HG03175 (cell line): ENCODE measurements at regions not wholly inside any gene's neighbourhood (a gene's known extent, or its start where the extent isn't known, plus 50 kb on each side); places are given as distances from the start of the nearest gene placed in this dataset.

ENCODE experiments used
- ATAC-seq: cut with Tn5 transposase; IDR thresholded peaks from one replicate; pipeline ENCODE4 v1.9.1; 2021; ENCODE audit warnings: mild to moderate bottlenecking, moderate library complexity; ENCODE audit not compliant: unreplicated experiment

GRCh38 chr7:26487780-26488515, 196.3 kb downstream of the SNX10 start:
- ATAC-seq, result no peak

GRCh38 chr7:26489391-26489790, 197.7 kb downstream of the SNX10 start:
- no peak for ATAC-seq

- ATAC-seq, result no peak
These were observed 198.4 kb downstream of the SNX10 start for GRCh38 chr7:26489906-26490639.

- ATAC-seq, result no peak
These were observed 199.3 kb downstream of the SNX10 start for GRCh38 chr7:26490640-26491624.

GRCh38 chr7:26492816-26493215, 201.2 kb downstream of the SNX10 start:
- no peak for ATAC-seq

GRCh38 chr7:26493737-26494428, 202.2 kb downstream of the SNX10 start:
- no peak for ATAC-seq

GRCh38 chr7:26495569-26495968, 203.9 kb downstream of the SNX10 start:
- no peak for ATAC-seq

GRCh38 chr7:26497801-26498596, 206.3 kb downstream of the SNX10 start:
- no peak for ATAC-seq

GRCh38 chr7:26499315-26499897, 207.7 kb downstream of the SNX10 start:
- no peak for ATAC-seq

GRCh38 chr7:26500749-26501352, 209.2 kb downstream of the SNX10 start:
- ATAC-seq, result peak; percentile 43

GRCh38 chr7:26504411-26505120, 212.9 kb downstream of the SNX10 start:
- no peak for ATAC-seq

- no peak for ATAC-seq
These were observed 214.5 kb downstream of the SNX10 start for GRCh38 chr7:26506196-26506595.

- ATAC-seq, result no peak
These were observed 215.7 kb downstream of the SNX10 start for GRCh38 chr7:26507108-26507987.

- ATAC-seq, result no peak
These were observed 216.8 kb downstream of the SNX10 start for GRCh38 chr7:26508481-26508880.

GRCh38 chr7:26508917-26509316, 217.3 kb downstream of the SNX10 start:
- no peak for ATAC-seq

GRCh38 chr7:26510231-26510957, 218.7 kb downstream of the SNX10 start:
- ATAC-seq, result no peak

GRCh38 chr7:26511866-26512265, 220.2 kb downstream of the SNX10 start:
- no peak for ATAC-seq
